ENCODE measurements at regions not wholly inside any gene's neighbourhood (a gene's known extent, or its start where the extent isn't known, plus 50 kb on each side); places are given as distances from the start of the nearest gene placed in this dataset.

GRCh38 chr4:179196511-179196910 is 1754.3 kb upstream of the AGA start:
- TF ChIP-seq CTCF (conservative IDR thresholded peaks at IDR 0.05; ENCODE audit: low read depth, low read length), result no peak
- TF ChIP-seq EZH2 (IDR thresholded peaks at IDR 0.05; ENCODE audit: borderline replicate concordance, low read depth, low read length, poor library complexity, severe bottlenecking), result no peak
